Upper lobe of left lung (tissue), 4 donors: ENCODE measurements at regions not wholly inside any gene's neighbourhood (a gene's known extent, or its start where the extent isn't known, plus 50 kb on each side); places are given as distances from the start of the nearest gene placed in this dataset.
A peak's percentile ranks its signal among the peaks of the same experiment; 100 is the strongest.

Source experiments
- CTCF ChIP-seq, 6 experiments: fragments of 450-650 bp in 4 of 6; fragments of 200-600 bp in 2 of 6; sonication (generic) in 2 of 6; IDR thresholded peaks; one replicate each; pipeline ENCODE4 v1.5.1; 2016 to 2019; ENCODE audit warnings: antibody characterized with exemption in 6 of 6
- EP300 ChIP-seq, 4 donors: sonication (generic); formaldehyde crosslinking; IDR thresholded peaks; one replicate each; pipeline ENCODE4 v1.5.1; 2017; ENCODE audit warnings: antibody characterized with exemption in 4 of 4, control low read depth in 2 of 4
- POLR2A ChIP-seq, 4 donors: fragments of 450-650 bp; IDR thresholded peaks; one replicate each; pipeline ENCODE4 v1.5.1; 2016 to 2017; ENCODE audit warnings: antibody characterized with exemption in 4 of 4, mild to moderate bottlenecking in 2 of 4
- POLR2AphosphoS5 ChIP-seq, 2 donors: sonication (generic); formaldehyde crosslinking; IDR thresholded peaks; one replicate each; pipeline ENCODE4 v1.5.1; 2017; ENCODE audit warnings: antibody characterized with exemption in 2 of 2

GRCh38 chr6:26273673-26274588 is 91.1 kb upstream of the BTN3A2 start:
- no peak for TF ChIP-seq CTCF (IDR thresholded peaks at IDR 0.05)
- peak in 1 of 4 donors; percentile 4 for TF ChIP-seq POLR2A (IDR thresholded peaks at IDR 0.05)
- no peak for TF ChIP-seq EP300 (IDR thresholded peaks at IDR 0.05)
- no peak for TF ChIP-seq POLR2AphosphoS5 (IDR thresholded peaks at IDR 0.05)
